Panc1 (cell line): ENCODE measurements at regions not wholly inside any gene's neighbourhood (a gene's known extent, or its start where the extent isn't known, plus 50 kb on each side); places are given as distances from the start of the nearest gene placed in this dataset.

Experiments
- ATAC-seq: fragments of 200-7000 bp; cut with Tn5 transposase; 2 replicates; pipeline ENCODE4 v1.9.1; 2020; ENCODE audit warnings: mild to moderate bottlenecking, moderate library complexity
- BruUV-seq: library from RNA; stranded (reverse); fragments of 400-500 nt; replicated peaks from 2 replicates; lab custom pipeline; 2021; lab: Mats Ljungman, UMichigan
- CTCF ChIA-PET: fragments of 300-600 bp; sonication (Branson Sonifier 250); formaldehyde crosslinking; loops from one replicate; lab custom pipeline; 2022; ENCODE audit warnings: antibody characterized with exemption; lab: Charles Lee
- POLR2A ChIA-PET: fragments of 300-600 bp; sonication (Branson Sonifier 250); formaldehyde crosslinking; loops from one replicate; lab custom pipeline; 2022; ENCODE audit warnings: antibody characterized with exemption; lab: Charles Lee
- DNase-seq: peaks from one replicate; pipeline ENCODE4 v3.0.0-alpha.2; 2010; ENCODE audit warnings: low read depth, low spot score
- H3K27ac ChIP-seq: 2 replicates; pipeline ENCODE4 v1.5.1; 2011; ENCODE audit warnings: mild to moderate bottlenecking, low read length, inconsistent platforms
- H3K27me3 ChIP-seq: fragments of 200-500 bp; sonication (Bioruptor generic); 2 replicates; pipeline ENCODE4 v1.6.0; 2014; ENCODE audit warnings: low read length, inconsistent platforms; ENCODE audit not compliant: control insufficient read depth, insufficient read depth
- H3K36me3 ChIP-seq: fragments of 200-500 bp; sonication (Bioruptor generic); 2 replicates; pipeline ENCODE4 v1.5.1; 2014; ENCODE audit warnings: inconsistent platforms, mild to moderate bottlenecking, low read length, moderate library complexity; ENCODE audit not compliant: control insufficient read depth, insufficient read depth
- H3K4me1 ChIP-seq: 2 replicates; pipeline ENCODE4 v1.5.1; 2011; ENCODE audit warnings: inconsistent platforms, mild to moderate bottlenecking, low read length, moderate library complexity; ENCODE audit not compliant: control insufficient read depth, insufficient read depth
- H3K4me3 ChIP-seq, 2 experiments: 2 replicates each; pipeline ENCODE4 v1.5.1; 2011 to 2012; ENCODE audit warnings: low read depth in 2 of 2, low read length in 2 of 2, mild to moderate bottlenecking in 2 of 2, inconsistent platforms in 1 of 2, moderate library complexity in 1 of 2
- H3K9me3 ChIP-seq: fragments of 200-500 bp; sonication (Bioruptor generic); 2 replicates; pipeline ENCODE4 v1.5.1; 2014; ENCODE audit warnings: low read depth, mild to moderate bottlenecking, inconsistent platforms, low read length, moderate library complexity; ENCODE audit not compliant: control insufficient read depth, insufficient read depth
- CTCF ChIP-seq: fragments of 450-650 bp; IDR thresholded peaks from 2 replicates; pipeline ENCODE4 v1.5.1; 2017; ENCODE audit warnings: mild to moderate bottlenecking
- POLR2AphosphoS5 ChIP-seq: IDR thresholded peaks from 2 replicates; pipeline ENCODE4 v1.6.1; 2012; ENCODE audit warnings: mild to moderate bottlenecking, low read depth, low read length, moderate library complexity
- REST ChIP-seq, 2 experiments: IDR thresholded peaks; 2 replicates each; pipeline ENCODE4 v1.6.1; 2011 to 2012; ENCODE audit warnings: low read depth in 2 of 2, control low read depth in 1 of 2, low read length in 1 of 2, mild to moderate bottlenecking in 1 of 2, moderate library complexity in 1 of 2; ENCODE audit not compliant: insufficient read depth in 1 of 2
- SIN3A ChIP-seq: IDR thresholded peaks from 2 replicates; pipeline ENCODE4 v1.6.1; 2012; ENCODE audit warnings: low read depth, mild to moderate bottlenecking, low read length, moderate library complexity, borderline replicate concordance; ENCODE audit not compliant: insufficient read depth
- TCF7L2 ChIP-seq: IDR thresholded peaks from 2 replicates; pipeline ENCODE4 v1.6.1; 2011; ENCODE audit warnings: mild to moderate bottlenecking, low read depth, low read length, inconsistent platforms
- in situ Hi-C: cut with HindIII; loops from 2 replicates; pipeline ENCODE4 v1.10.0; 2016; ENCODE audit warnings: low sequenced_read_pairs, low pct_unique_long_range_greater_than_20kb
- intact Hi-C: fragments of 100-400 bp; cut with micrococcal nuclease; formaldehyde crosslinking; loops from one replicate; pipeline ENCODE4 v1.10.0; 2022; ENCODE audit not compliant: unreplicated experiment

GRCh38 chr2:77631007-77631406 is 108.8 kb upstream of the LRRTM4 start:
- TF ChIP-seq SIN3A (no peak), TCF7L2 (no peak), REST (IDR thresholded peaks at IDR 0.05; ENCODE audit: insufficient read depth in 1 of 2, low read depth in 2 of 2, low read length in 1 of 2) (no peak), CTCF (no peak), POLR2AphosphoS5 (no peak)
- intact Hi-C loops (no loop called here), in situ Hi-C loops (no loop called here)
- ATAC-seq (no peak), DNase-seq (no peak)
- CTCF ChIA-PET, result no interaction called here
- Histone ChIP-seq H3K9me3 (no peaks in the 10 kb centered on the region; the same call in 1 of the 2 replicates), H3K27ac (no peak overlapping the region), H3K36me3 (no peaks in the 10 kb centered on the region), H3K27me3 (no peaks in the 10 kb centered on the region), H3K4me1 (no peaks in the 10 kb centered on the region), H3K4me3 (no peak overlapping the region)
- POLR2A ChIA-PET, result no interaction called here
- BruUV-seq, result no TSS peak

GRCh38 chr2:77633601-77634000 is 111.4 kb upstream of the LRRTM4 start:
- Histone ChIP-seq H3K4me1 (no peaks in the 10 kb centered on the region), H3K27me3 (no peaks in the 10 kb centered on the region), H3K4me3 (no peak overlapping the region), H3K9me3 (no peaks in the 10 kb centered on the region; the same call in 1 of the 2 replicates), H3K36me3 (no peaks in the 10 kb centered on the region), H3K27ac (no peak overlapping the region)
- BruUV-seq, result no TSS peak
- ATAC-seq (no peak), DNase-seq (no peak)
- in situ Hi-C loops, result no loop called here
- ChIA-PET CTCF (no interaction called here), POLR2A (no interaction called here)
- TF ChIP-seq SIN3A, result no peak
- TF ChIP-seq POLR2AphosphoS5, result no peak
- TF ChIP-seq TCF7L2, result no peak
- no peak for TF ChIP-seq REST (IDR thresholded peaks at IDR 0.05; ENCODE audit: insufficient read depth in 1 of 2, low read depth in 2 of 2, low read length in 1 of 2)
- no peak for TF ChIP-seq CTCF
- intact Hi-C loops, result no loop called here
